GM23338 (cell line): ENCODE measurements at regions not wholly inside any gene's neighbourhood (a gene's known extent, or its start where the extent isn't known, plus 50 kb on each side); places are given as distances from the start of the nearest gene placed in this dataset.

Experiments used
- ATAC-seq: fragments of 200-7000 bp; cut with Tn5 transposase; 3 replicates; pipeline ENCODE4 v1.9.1; 2020
- DNase-seq: peaks from one replicate; pipeline ENCODE4 v3.0.0-alpha.2; 2015; ENCODE audit warnings: low spot score
- H2AFZ ChIP-seq: fragments of 200-600 bp; sonication (generic); 2 replicates; pipeline ENCODE4 v1.8.0; 2016; ENCODE audit warnings: antibody characterized with exemption, mild to moderate bottlenecking, moderate library complexity
- H3F3A ChIP-seq: fragments of 200-600 bp; sonication (generic); replicated peaks from 2 replicates; pipeline ENCODE4 v1.8.0; 2017; ENCODE audit warnings: antibody characterized with exemption, mixed run types, low read depth
- H3K27ac ChIP-seq: fragments of 200-600 bp; sonication (generic); 2 replicates; pipeline ENCODE4 v1.6.1; 2016; ENCODE audit warnings: low read depth
- H3K27me3 ChIP-seq: fragments of 200-600 bp; sonication (generic); 2 replicates; pipeline ENCODE4 v1.8.0; 2016; ENCODE audit warnings: mild to moderate bottlenecking, mixed run types, moderate library complexity; ENCODE audit not compliant: insufficient read depth
- H3K36me3 ChIP-seq: fragments of 200-600 bp; sonication (generic); 2 replicates; pipeline ENCODE4 v1.8.0; 2016; ENCODE audit warnings: mild to moderate bottlenecking; ENCODE audit not compliant: insufficient read depth
- H3K4me1 ChIP-seq: fragments of 200-600 bp; sonication (generic); 2 replicates; pipeline ENCODE4 v1.8.0; 2016; ENCODE audit warnings: mild to moderate bottlenecking, moderate library complexity; ENCODE audit not compliant: insufficient read depth
- H3K4me2 ChIP-seq: fragments of 200-600 bp; sonication (generic); 2 replicates; pipeline ENCODE4 v1.7.1; 2017; ENCODE audit warnings: mixed run types
- H3K4me3 ChIP-seq: fragments of 200-600 bp; sonication (generic); 2 replicates; pipeline ENCODE4 v1.6.1; 2016; ENCODE audit warnings: mixed run types
- H3K79me2 ChIP-seq: fragments of 200-600 bp; sonication (generic); replicated peaks from 2 replicates; pipeline ENCODE4 v1.8.0; 2017; ENCODE audit warnings: mild to moderate bottlenecking; ENCODE audit not compliant: insufficient read depth
- H3K9me2 ChIP-seq: fragments of 200-600 bp; sonication (generic); 2 replicates; pipeline ENCODE4 v1.8.0; 2017; ENCODE audit not compliant: insufficient read depth
- H4K20me1 ChIP-seq: fragments of 200-600 bp; sonication (generic); replicated peaks from 2 replicates; pipeline ENCODE4 v1.8.0; 2017; ENCODE audit warnings: mild to moderate bottlenecking; ENCODE audit not compliant: insufficient read depth
- H3K27ac Mint-ChIP-seq: 2 replicates; pipeline ENCODE4 v1.8.0; 2020; ENCODE audit warnings: inconsistent platforms, mild to moderate bottlenecking, moderate library complexity, mixed read lengths
- H3K27me3 Mint-ChIP-seq: 3 replicates; pipeline ENCODE4 v1.8.0; 2022; ENCODE audit warnings: low read depth, mild to moderate bottlenecking, moderate library complexity, mixed read lengths, inconsistent platforms; ENCODE audit not compliant: insufficient read depth, poor library complexity
- H3K36me3 Mint-ChIP-seq: 3 replicates; pipeline ENCODE4 v1.8.0; 2021; ENCODE audit warnings: low read depth, mild to moderate bottlenecking, inconsistent platforms, moderate library complexity, mixed read lengths
- H3K4me1 Mint-ChIP-seq: 3 replicates; pipeline ENCODE4 v1.8.0; 2020; ENCODE audit warnings: mild to moderate bottlenecking, inconsistent platforms, mixed read lengths
- H3K4me3 Mint-ChIP-seq: 3 replicates; pipeline ENCODE4 v1.8.0; 2021; ENCODE audit warnings: moderate library complexity, mild to moderate bottlenecking, inconsistent platforms, mixed read lengths
- H3K9me3 Mint-ChIP-seq: 3 replicates; pipeline ENCODE4 v1.8.0; 2020; ENCODE audit warnings: moderate library complexity, mild to moderate bottlenecking, inconsistent platforms, mixed read lengths
- CREB1 ChIP-seq: fragments of 250-450 bp; sonication (Bioruptor Pico); IDR thresholded peaks from 2 replicates; pipeline ENCODE4 v1.5.0; 2020; ENCODE audit warnings: low read depth, mild to moderate bottlenecking, moderate library complexity
- CTCF ChIP-seq, 2 experiments: fragments of 200-600 bp in 1 of 2; sonication (generic) in 1 of 2; conservative IDR thresholded peaks; 2 replicates each; pipeline versions ENCODE4 v1.5.1 to v1.6.1; 2016 to 2017; ENCODE audit warnings: antibody characterized with exemption in 2 of 2, low read depth in 2 of 2, mild to moderate bottlenecking in 2 of 2, moderate library complexity in 1 of 2
- EZH2 ChIP-seq: fragments of 200-600 bp; sonication (generic); IDR thresholded peaks from one replicate; pipeline ENCODE4 v1.8.0; 2017; ENCODE audit warnings: antibody characterized with exemption, mild to moderate bottlenecking, low read depth; ENCODE audit not compliant: unreplicated experiment
- JUNB ChIP-seq: IDR thresholded peaks from one replicate; pipeline ENCODE4 v1.6.1; 2016; ENCODE audit warnings: antibody characterized with exemption; ENCODE audit not compliant: unreplicated experiment
- POLR2AphosphoS5 ChIP-seq: IDR thresholded peaks from 2 replicates; pipeline ENCODE4 v1.6.1; 2016; ENCODE audit warnings: antibody characterized with exemption, low read depth
- STAT1 ChIP-seq: IDR thresholded peaks from one replicate; pipeline ENCODE4 v1.6.1; 2016; ENCODE audit warnings: antibody characterized with exemption; ENCODE audit not compliant: unreplicated experiment
- ZNF114 ChIP-seq: fragments of 250-450 bp; sonication (Bioruptor Pico); IDR thresholded peaks from 2 replicates; pipeline ENCODE4 v1.5.0; 2020; ENCODE audit warnings: mild to moderate bottlenecking, moderate library complexity
- ZNF331 ChIP-seq: fragments of 250-450 bp; sonication (Bioruptor Pico); IDR thresholded peaks from 2 replicates; pipeline ENCODE4 v1.5.0; 2020; ENCODE audit warnings: low read depth, mild to moderate bottlenecking, moderate library complexity
- TF ChIP-seq, protein P1 (sequence below): IDR thresholded peaks from one replicate; pipeline ENCODE4 v1.6.1; 2018; ENCODE audit warnings: antibody characterized with exemption; ENCODE audit not compliant: unreplicated experiment

DNA sequence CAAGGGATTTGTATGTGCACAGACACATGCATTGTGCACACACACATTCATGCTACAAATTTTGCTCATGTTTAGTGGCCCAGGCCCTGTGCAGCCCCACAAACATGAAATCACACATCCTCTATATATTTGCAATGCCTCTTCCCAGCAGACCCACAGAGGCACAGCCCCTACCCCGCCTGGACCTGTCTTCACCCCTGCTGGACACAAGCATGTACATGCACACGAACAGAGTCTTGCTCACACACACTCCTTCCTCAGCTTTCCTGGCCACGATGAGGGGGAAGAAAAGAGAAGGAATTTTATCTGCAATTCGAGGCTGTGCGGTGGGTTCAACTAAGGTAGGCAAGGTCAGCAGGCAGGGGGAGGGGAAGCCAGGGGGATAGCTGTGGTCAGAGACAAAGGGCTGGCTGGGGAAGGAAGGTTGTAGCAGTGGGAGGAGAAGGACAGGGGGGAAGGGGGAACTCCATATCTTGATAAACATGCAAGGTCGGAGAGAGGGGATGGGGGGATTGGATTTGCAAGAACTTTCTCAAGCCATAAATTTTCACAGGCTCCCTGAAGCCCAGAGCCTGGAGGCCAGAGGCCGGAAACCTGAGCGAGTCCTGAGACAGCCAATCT, 156.4 kb downstream of the EFNB1 start:
- peaks cover 8% of the 10 kb centered on the region; the same call in 2 of the 3 replicates for H3K4me1 Mint-ChIP-seq
- Histone ChIP-seq H3F3A (no peaks in the 10 kb centered on the region), H3K27ac (no peak overlapping the region), H3K4me3 (no peak overlapping the region), H4K20me1 (no peaks in the 10 kb centered on the region), H3K4me2 (no peak overlapping the region), H2AFZ (no peak overlapping the region), H3K27me3 (no peaks in the 10 kb centered on the region), H3K79me2 (no peaks in the 10 kb centered on the region), H3K4me1 (no peaks in the 10 kb centered on the region), H3K36me3 (no peaks in the 10 kb centered on the region), H3K9me2 (no peaks in the 10 kb centered on the region)
- peaks cover 2% of the 10 kb centered on the region for H3K27me3 Mint-ChIP-seq
- TF ChIP-seq CREB1 (CRISPR knock-in tag) (no peak), JUNB (no peak), CTCF (conservative IDR thresholded peaks at IDR 0.05; ENCODE audit: low read depth in 2 of 2) (no peak), ZNF331 (CRISPR knock-in tag) (no peak), ZNF114 (CRISPR knock-in tag) (no peak), STAT1 (no peak), EZH2 (no peak), POLR2AphosphoS5 (no peak)
- TF ChIP-seq, protein P1, sequence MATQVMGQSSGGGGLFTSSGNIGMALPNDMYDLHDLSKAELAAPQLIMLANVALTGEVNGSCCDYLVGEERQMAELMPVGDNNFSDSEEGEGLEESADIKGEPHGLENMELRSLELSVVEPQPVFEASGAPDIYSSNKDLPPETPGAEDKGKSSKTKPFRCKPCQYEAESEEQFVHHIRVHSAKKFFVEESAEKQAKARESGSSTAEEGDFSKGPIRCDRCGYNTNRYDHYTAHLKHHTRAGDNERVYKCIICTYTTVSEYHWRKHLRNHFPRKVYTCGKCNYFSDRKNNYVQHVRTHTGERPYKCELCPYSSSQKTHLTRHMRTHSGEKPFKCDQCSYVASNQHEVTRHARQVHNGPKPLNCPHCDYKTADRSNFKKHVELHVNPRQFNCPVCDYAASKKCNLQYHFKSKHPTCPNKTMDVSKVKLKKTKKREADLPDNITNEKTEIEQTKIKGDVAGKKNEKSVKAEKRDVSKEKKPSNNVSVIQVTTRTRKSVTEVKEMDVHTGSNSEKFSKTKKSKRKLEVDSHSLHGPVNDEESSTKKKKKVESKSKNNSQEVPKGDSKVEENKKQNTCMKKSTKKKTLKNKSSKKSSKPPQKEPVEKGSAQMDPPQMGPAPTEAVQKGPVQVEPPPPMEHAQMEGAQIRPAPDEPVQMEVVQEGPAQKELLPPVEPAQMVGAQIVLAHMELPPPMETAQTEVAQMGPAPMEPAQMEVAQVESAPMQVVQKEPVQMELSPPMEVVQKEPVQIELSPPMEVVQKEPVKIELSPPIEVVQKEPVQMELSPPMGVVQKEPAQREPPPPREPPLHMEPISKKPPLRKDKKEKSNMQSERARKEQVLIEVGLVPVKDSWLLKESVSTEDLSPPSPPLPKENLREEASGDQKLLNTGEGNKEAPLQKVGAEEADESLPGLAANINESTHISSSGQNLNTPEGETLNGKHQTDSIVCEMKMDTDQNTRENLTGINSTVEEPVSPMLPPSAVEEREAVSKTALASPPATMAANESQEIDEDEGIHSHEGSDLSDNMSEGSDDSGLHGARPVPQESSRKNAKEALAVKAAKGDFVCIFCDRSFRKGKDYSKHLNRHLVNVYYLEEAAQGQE: no peak
- ATAC-seq (no peak), DNase-seq (peak; percentile 1)
- H3K4me3 Mint-ChIP-seq: no peak overlapping the region
- H3K27ac Mint-ChIP-seq: no peak overlapping the region
- H3K9me3 Mint-ChIP-seq: no peaks in the 10 kb centered on the region
- no peaks in the 10 kb centered on the region for H3K36me3 Mint-ChIP-seq
